Hepatocyte (in vitro differentiated cells): ENCODE measurements at regions not wholly inside any gene's neighbourhood (a gene's known extent, or its start where the extent isn't known, plus 50 kb on each side); places are given as distances from the start of the nearest gene placed in this dataset.

ENCODE experiments used
- DNase-seq: peaks from one replicate; pipeline ENCODE4 v3.0.0-alpha.2; 2016; ENCODE audit warnings: low spot score
- H2AFZ ChIP-seq: fragments of 200-600 bp; sonication (generic); 2 replicates; pipeline ENCODE4 v1.6.0; 2016; ENCODE audit warnings: antibody characterized with exemption, mild to moderate bottlenecking
- H3K27ac ChIP-seq: fragments of 200-600 bp; sonication (generic); 2 replicates; pipeline ENCODE4 v1.5.1; 2016; ENCODE audit warnings: mild to moderate bottlenecking
- H3K27me3 ChIP-seq: fragments of 200-600 bp; sonication (generic); 2 replicates; pipeline ENCODE4 v1.6.1; 2016
- H3K36me3 ChIP-seq: fragments of 200-600 bp; sonication (generic); replicated peaks from 2 replicates; pipeline ENCODE4 v1.5.1; 2016; ENCODE audit warnings: low read depth; ENCODE audit not compliant: insufficient read depth
- H3K4me1 ChIP-seq: fragments of 200-600 bp; sonication (generic); 2 replicates; pipeline ENCODE4 v1.5.1; 2016; ENCODE audit warnings: mild to moderate bottlenecking, moderate library complexity; ENCODE audit not compliant: insufficient read depth
- H3K4me2 ChIP-seq: fragments of 200-600 bp; sonication (generic); 2 replicates; pipeline ENCODE4 v1.6.0; 2016
- H3K4me3 ChIP-seq: fragments of 200-600 bp; sonication (generic); 2 replicates; pipeline ENCODE4 v1.5.1; 2016; ENCODE audit warnings: mild to moderate bottlenecking
- H3K79me2 ChIP-seq: fragments of 200-600 bp; sonication (generic); 2 replicates; pipeline ENCODE4 v1.6.0; 2017; ENCODE audit warnings: mild to moderate bottlenecking
- H3K9me2 ChIP-seq: fragments of 200-600 bp; sonication (generic); replicated peaks from 2 replicates; pipeline ENCODE4 v1.6.0; 2017; ENCODE audit warnings: mild to moderate bottlenecking; ENCODE audit not compliant: insufficient read depth
- H3K9me3 ChIP-seq: fragments of 200-600 bp; sonication (generic); 2 replicates; pipeline ENCODE4 v1.5.1; 2016; ENCODE audit warnings: low read depth, mild to moderate bottlenecking
- H4K20me1 ChIP-seq: fragments of 200-600 bp; sonication (generic); 2 replicates; pipeline ENCODE4 v1.6.0; 2016; ENCODE audit warnings: mild to moderate bottlenecking; ENCODE audit not compliant: insufficient read depth, poor library complexity, severe bottlenecking
- CTCF ChIP-seq: fragments of 200-600 bp; sonication (generic); IDR thresholded peaks from 2 replicates; pipeline ENCODE4 v1.5.1; 2016; ENCODE audit warnings: antibody characterized with exemption, mild to moderate bottlenecking; ENCODE audit not compliant: poor library complexity
- EZH2 ChIP-seq: fragments of 200-600 bp; sonication (generic); IDR thresholded peaks from 2 replicates; pipeline ENCODE4 v1.6.1; 2016; ENCODE audit warnings: antibody characterized with exemption, mild to moderate bottlenecking, borderline replicate concordance
- EZH2phosphoT487 ChIP-seq: fragments of 200-600 bp; sonication (generic); IDR thresholded peaks from one replicate; pipeline ENCODE4 v1.6.1; 2018; ENCODE audit warnings: antibody characterized with exemption, mild to moderate bottlenecking, low read depth, moderate library complexity; ENCODE audit not compliant: unreplicated experiment, severe bottlenecking
- WGBS: methylation state at CpG from one replicate; pipeline ENCODE4 v1.1.6; 2016; ENCODE audit warnings: low lambda C conversion rate; ENCODE audit errors: missing lambda C conversion rate; 5-methylcytosine and 5-hydroxymethylcytosine counted together

GRCh38 chr14:26925876-26926584, 328.2 kb upstream of the NOVA1 start:
- Histone ChIP-seq H4K20me1 (no peaks in the 10 kb centered on the region), H3K4me1 (no peaks in the 10 kb centered on the region), H3K4me2 (no peak overlapping the region), H3K36me3 (no peaks in the 10 kb centered on the region), H3K9me3 (no peaks in the 10 kb centered on the region), H3K4me3 (no peak overlapping the region), H3K27ac (no peak overlapping the region), H3K9me2 (no peaks in the 10 kb centered on the region), H2AFZ (no peak overlapping the region), H3K79me2 (no peaks in the 10 kb centered on the region), H3K27me3 (no peaks in the 10 kb centered on the region)
- WGBS: 74% methylated on average over 8 of the region's 8 CpGs
- DNase-seq: no peak
- TF ChIP-seq EZH2phosphoT487: no peak
- TF ChIP-seq CTCF: no peak
- TF ChIP-seq EZH2: no peak

GRCh38 chr14:26926585-26926984, 328.8 kb upstream of the NOVA1 start:
- no peak overlapping the region for H3K4me3 ChIP-seq
- no peak for DNase-seq
- no peaks in the 10 kb centered on the region for H3K36me3 ChIP-seq
- WGBS: 33% methylated on average over 3 of the region's 3 CpGs
- no peaks in the 10 kb centered on the region for H3K9me3 ChIP-seq
- H3K27ac ChIP-seq: no peak overlapping the region
- no peaks in the 10 kb centered on the region for H3K9me2 ChIP-seq
- no peak overlapping the region for H2AFZ ChIP-seq
- H3K4me1 ChIP-seq: no peaks in the 10 kb centered on the region
- no peaks in the 10 kb centered on the region for H4K20me1 ChIP-seq
- no peaks in the 10 kb centered on the region for H3K79me2 ChIP-seq
- no peak overlapping the region for H3K4me2 ChIP-seq
- TF ChIP-seq EZH2: no peak
- TF ChIP-seq EZH2phosphoT487: no peak
- no peak for TF ChIP-seq CTCF
- H3K27me3 ChIP-seq: no peaks in the 10 kb centered on the region

GRCh38 chr14:26928019-26928418, 330.2 kb upstream of the NOVA1 start:
- no peak for TF ChIP-seq CTCF
- Histone ChIP-seq H3K9me3 (no peaks in the 10 kb centered on the region), H2AFZ (no peak overlapping the region), H3K27ac (no peak overlapping the region), H3K4me2 (no peak overlapping the region), H3K27me3 (no peaks in the 10 kb centered on the region), H4K20me1 (no peaks in the 10 kb centered on the region), H3K4me1 (no peaks in the 10 kb centered on the region), H3K36me3 (no peaks in the 10 kb centered on the region), H3K4me3 (no peak overlapping the region), H3K9me2 (no peaks in the 10 kb centered on the region), H3K79me2 (no peaks in the 10 kb centered on the region)
- WGBS: 59% methylated on average over 2 of the region's 2 CpGs
- DNase-seq: no peak

- Histone ChIP-seq H3K27me3 (no peaks in the 10 kb centered on the region), H2AFZ (no peak overlapping the region), H3K9me2 (no peaks in the 10 kb centered on the region), H3K9me3 (no peaks in the 10 kb centered on the region), H3K27ac (no peak overlapping the region), H3K36me3 (no peaks in the 10 kb centered on the region), H4K20me1 (no peaks in the 10 kb centered on the region), H3K79me2 (no peaks in the 10 kb centered on the region), H3K4me1 (no peaks in the 10 kb centered on the region), H3K4me2 (no peak overlapping the region), H3K4me3 (no peak overlapping the region)
- no peak for TF ChIP-seq EZH2phosphoT487
- no peak for TF ChIP-seq CTCF
- TF ChIP-seq EZH2: no peak
- DNase-seq: no peak
- whole genome bisulfite sequencing: 83% methylated on average over 3 of the region's 3 CpGs
These were observed 331.5 kb upstream of the NOVA1 start for GRCh38 chr14:26929361-26929760.
